GM19395 (cell line): ENCODE measurements at regions not wholly inside any gene's neighbourhood (a gene's known extent, or its start where the extent isn't known, plus 50 kb on each side); places are given as distances from the start of the nearest gene placed in this dataset.

Experiments used
- ATAC-seq: cut with Tn5 transposase; IDR thresholded peaks from one replicate; pipeline ENCODE4 v1.9.1; 2021; ENCODE audit warnings: mild to moderate bottlenecking, moderate library complexity; ENCODE audit not compliant: unreplicated experiment

- no peak for ATAC-seq
Measured at GRCh38 chr5:1748271-1748670, 51.4 kb downstream of the MRPL36 start.

- no peak for ATAC-seq
Measured at GRCh38 chr5:1747803-1748085, 51.9 kb downstream of the MRPL36 start.

- no peak for ATAC-seq
Measured at GRCh38 chr5:1747079-1747802, 52.4 kb downstream of the MRPL36 start.

- ATAC-seq: no peak
Measured at GRCh38 chr5:1746371-1747078, 53.1 kb downstream of the MRPL36 start.

DNA sequence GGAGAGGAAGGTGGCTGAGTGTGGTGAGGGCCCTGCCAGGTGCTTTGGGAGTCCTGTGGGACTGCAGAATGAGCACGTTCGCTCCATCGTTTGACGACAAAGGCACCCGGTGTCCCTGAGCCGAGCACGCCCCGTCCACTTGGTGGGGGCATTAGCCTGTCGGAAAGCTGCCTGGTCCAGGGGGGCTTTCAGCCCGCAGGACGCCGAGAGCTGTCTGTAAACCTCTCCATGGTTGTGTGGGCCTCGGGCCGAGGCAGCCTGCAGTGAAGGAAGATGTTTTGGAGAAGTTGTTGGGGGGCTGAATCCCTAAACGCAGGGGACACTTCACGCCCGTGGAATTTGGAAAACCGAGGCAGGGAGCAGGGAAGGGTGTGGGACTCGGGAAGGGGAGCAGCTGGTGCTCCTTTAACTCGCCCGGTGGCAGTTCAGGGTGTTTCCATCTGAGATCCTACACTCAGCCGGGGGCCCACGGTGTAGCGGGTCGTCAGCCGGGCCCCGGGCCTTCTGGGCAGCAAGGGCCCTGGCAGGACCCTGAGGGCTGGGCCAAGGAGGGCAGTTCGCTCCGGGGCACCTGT is 53.8 kb downstream of the MRPL36 start:
- ATAC-seq: no peak

DNA sequence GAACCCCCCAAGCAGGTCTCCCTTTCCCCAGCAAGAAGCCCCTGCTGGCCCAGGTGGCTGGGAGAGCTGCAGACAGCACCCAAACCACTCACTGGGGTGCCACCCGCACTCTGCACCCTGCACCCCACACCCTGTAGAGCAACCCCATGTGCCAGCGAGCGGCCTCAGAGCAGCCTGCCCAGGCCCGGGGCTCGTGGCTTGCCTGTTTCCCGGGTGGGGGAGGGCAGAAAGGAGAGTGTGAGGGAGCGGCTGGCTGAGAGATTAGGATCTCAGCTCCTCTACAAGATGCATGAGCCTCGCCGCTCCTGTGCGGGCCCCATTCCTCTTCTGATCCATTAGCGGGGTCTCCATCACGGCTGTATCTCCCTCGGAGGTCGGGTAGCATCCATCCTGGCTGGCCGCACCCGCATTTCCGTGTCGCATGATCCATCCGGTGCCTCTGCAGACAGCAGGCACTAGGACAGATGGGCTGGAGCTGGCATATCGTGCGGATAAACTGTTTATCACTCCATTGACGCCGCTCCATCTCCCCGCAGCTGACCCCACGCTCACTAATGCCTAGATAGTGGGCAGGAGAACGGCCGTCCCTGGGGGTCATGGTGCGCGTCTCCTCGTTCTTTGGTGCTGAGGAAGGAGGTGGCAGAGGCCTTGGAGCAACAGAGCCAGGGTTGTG is 54.4 kb downstream of the MRPL36 start:
- no peak for ATAC-seq

GRCh38 chr5:1744393-1745122 is 55.1 kb downstream of the MRPL36 start:
- ATAC-seq: no peak

- ATAC-seq: no peak
Measured at GRCh38 chr5:1743769-1744085, 55.9 kb downstream of the MRPL36 start.

DNA sequence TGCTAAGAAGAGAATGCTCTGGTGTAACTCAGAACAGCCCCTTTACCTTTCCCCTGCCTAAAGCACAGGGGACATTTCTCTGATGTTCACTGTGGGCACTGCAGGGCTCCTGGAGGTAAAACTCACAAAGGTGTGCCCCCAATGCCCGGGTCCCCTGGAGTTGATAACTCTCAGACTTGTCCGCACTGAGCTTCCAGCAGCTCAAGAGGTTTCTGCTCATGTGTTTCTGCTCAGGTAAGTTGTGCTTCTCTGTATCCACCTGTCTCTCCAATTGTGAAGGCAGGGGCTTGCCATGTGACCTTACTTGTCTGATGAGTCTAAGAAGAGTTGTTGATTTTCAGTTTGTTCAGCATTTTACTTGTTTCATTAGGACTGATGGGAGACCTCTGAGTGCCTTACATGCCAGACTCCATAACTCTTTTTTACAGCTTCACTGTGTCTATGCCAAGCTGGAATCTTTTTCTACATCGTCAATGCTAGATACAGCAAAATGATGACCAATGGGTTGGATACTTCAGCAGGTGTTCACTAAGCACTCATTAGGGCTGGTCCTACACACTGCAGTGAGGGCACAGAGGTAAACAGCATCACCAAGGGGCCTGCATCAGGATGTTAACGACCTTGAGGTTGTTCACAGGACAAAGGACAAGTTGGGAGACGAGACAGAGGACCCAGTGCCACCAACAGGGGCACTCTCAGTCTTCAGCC is 56.4 kb downstream of the MRPL36 start:
- ATAC-seq: no peak

GRCh38 chr5:1737790-1738405 is 61.7 kb downstream of the MRPL36 start:
- ATAC-seq: peak; percentile 80

DNA sequence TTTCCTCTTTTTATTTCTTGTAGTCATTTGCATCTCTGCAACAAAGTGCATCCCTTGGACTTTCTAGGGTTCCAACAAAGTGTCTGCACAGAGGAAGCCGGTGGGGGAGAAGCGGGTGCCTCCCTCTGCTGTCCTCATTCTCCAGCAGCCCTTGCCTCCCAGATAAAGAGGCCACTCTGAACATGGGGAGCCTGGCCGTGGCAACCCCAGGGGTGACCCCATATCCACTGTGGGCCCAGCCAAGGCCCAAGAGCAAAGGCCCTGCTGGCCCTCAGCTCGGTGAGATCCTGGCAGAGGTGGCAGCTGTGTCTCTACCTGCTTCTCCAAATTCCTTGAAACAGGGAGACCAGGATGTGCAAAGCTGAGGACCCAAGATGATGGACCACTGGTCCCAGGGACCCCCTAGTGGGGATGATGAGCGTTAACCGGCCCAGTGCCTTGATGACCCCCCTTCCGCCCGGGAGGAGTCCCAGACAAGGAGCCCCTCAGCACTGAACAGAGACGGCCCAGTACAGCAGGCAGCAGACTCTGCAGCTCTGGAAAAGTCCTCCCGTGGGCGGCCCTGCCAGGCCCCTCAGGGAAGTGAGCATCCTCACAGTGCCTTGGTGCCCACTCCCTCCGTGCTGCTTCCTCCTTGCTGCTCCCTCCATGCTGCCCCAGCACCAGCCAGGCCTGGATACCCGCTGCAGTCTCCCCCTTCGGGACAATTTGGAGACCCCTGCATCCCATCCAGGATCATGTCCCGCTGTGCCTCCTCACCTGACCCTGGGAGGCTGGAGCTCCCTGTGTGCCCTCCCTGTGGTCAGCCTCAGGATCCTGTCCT is 62.5 kb downstream of the MRPL36 start:
- no peak for ATAC-seq

- no peak for ATAC-seq
Measured at GRCh38 chr5:1736065-1736464, 63.6 kb downstream of the MRPL36 start.

GRCh38 chr5:1735320-1735970 is 64.2 kb downstream of the MRPL36 start:
- no peak for ATAC-seq

DNA sequence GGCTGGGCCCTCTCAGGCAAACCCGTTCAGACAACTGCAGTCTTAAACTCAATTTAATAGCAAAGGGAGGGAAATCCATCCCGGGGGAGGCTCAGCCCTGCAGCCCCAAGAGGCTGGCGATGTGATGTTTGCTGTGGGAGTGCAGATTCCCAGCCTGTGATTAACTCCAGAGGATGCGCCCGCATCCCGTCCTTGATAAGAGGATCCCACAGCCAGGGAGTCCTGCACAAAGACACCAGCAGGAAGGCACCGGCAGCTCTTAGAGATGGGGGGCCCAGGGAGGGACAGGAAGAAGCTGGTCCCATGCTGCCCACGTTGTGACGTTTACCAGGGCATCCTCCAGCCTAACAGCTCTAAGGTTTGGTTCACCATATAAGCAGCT is 64.7 kb downstream of the MRPL36 start:
- ATAC-seq: no peak

- no peak for ATAC-seq
Measured at GRCh38 chr5:1734271-1734907, 65.2 kb downstream of the MRPL36 start.

DNA sequence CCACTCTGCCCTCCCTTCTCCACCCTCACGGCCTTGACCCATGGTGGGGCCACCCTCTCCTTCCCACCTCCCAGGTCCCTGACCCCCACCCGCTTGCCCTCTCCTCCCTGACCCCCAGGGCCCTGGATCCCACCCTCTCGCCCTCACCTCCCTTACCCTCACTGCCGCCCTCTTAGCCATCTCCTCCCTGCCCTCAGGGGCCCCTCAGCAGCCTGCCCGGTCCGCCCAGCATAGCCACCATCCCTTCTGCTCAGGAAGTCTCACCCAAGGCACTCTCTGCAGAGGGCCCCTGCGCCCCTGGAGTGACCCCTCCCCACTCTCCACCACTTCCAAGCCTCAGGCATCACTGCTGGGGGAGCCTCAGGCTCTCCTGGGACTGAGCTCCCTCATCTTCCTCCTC is 66.3 kb downstream of the MRPL36 start:
- no peak for ATAC-seq

DNA sequence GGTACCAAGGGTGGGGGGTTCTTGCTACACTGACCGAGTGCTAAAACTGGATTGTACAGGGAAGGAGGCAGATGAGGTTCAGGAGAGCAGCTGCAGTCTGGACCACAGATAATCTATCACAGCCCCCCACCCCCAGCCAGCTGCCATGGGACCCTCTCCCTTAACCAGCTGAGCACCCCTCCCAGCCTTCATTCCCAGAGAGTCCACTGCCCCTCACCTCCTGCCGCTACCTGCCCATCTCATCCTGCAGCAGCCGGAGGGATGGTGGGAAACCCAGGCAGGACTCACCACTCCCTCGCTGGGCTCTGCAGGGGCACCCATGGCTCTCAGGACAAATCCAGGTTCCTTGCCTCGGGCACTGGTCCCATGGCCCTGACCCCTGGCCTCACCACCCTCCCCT is 66.7 kb downstream of the MRPL36 start:
- ATAC-seq: no peak

GRCh38 chr5:1732238-1732941 is 67.2 kb downstream of the MRPL36 start:
- ATAC-seq: no peak
